ENCODE measurements at regions not wholly inside any gene's neighbourhood (a gene's known extent, or its start where the extent isn't known, plus 50 kb on each side); places are given as distances from the start of the nearest gene placed in this dataset.

- TF ChIP-seq REST (IDR thresholded peaks at IDR 0.05; ENCODE audit: low read depth), result no peak
- TF ChIP-seq ZBTB33 (IDR thresholded peaks at IDR 0.05; ENCODE audit: extremely low read depth, insufficient replicate concordance, low read length), result no peak
- no peak for TF ChIP-seq RAD21 (IDR thresholded peaks at IDR 0.05; ENCODE audit: low read depth)
- no peak for TF ChIP-seq SRF (IDR thresholded peaks at IDR 0.05; ENCODE audit: low read depth)
- TF ChIP-seq SIN3A (IDR thresholded peaks at IDR 0.05; ENCODE audit: low read depth), result no peak
- no peak for TF ChIP-seq FOSL1 (IDR thresholded peaks at IDR 0.05; ENCODE audit: low read depth)
- TF ChIP-seq MAX (IDR thresholded peaks at IDR 0.05), result no peak
- no peak for TF ChIP-seq ZFX (IDR thresholded peaks at IDR 0.05)
- TF ChIP-seq POLR2AphosphoS5 (IDR thresholded peaks at IDR 0.05; ENCODE audit: low read depth, low read length), result no peak
- no peak for TF ChIP-seq EZH2phosphoT487 (IDR thresholded peaks at IDR 0.05; ENCODE audit: borderline replicate concordance)
- H3K27me3 ChIP-seq (ENCODE audit: insufficient read depth, low read length), result no peaks in the 10 kb centered on the region
- H3K4me2 ChIP-seq (ENCODE audit: low read length), result no peak overlapping the region
- no peaks in the 10 kb centered on the region for H3K9me2 ChIP-seq (ENCODE audit: insufficient read depth)
- H3K4me1 ChIP-seq (ENCODE audit: control insufficient read depth in 1 of 2, insufficient read depth in 2 of 2, low read length in 2 of 2), result no peaks in the 10 kb centered on the region
- no peak overlapping the region for H3K9ac ChIP-seq (ENCODE audit: low read length)
- ChIA-PET CTCF (no interaction called here), POLR2A (no interaction called here), RAD21 (ENCODE audit: low non-redundant PET in 1 of 2, low total read pairs in 2 of 2, uncharacterized antibody in 2 of 2, unreplicated experiment in 2 of 2) (no interaction called here)
- BruUV-seq (replicated peaks), result no TSS peak
- DNase-seq (ENCODE audit: low read depth, low spot score) (no peak), ATAC-seq (no peak)
- H3K79me2 ChIP-seq (ENCODE audit: insufficient read depth, low read length), result no peaks in the 10 kb centered on the region
- H3K27ac ChIP-seq (ENCODE audit: low read depth, low read length), result no peak overlapping the region
- H3K9me3 ChIP-seq (ENCODE audit: control insufficient read depth in 1 of 2, insufficient read depth in 1 of 2, low read depth in 1 of 2, low read length in 2 of 2), result no peaks in the 10 kb centered on the region
- H3K36me3 ChIP-seq (ENCODE audit: control insufficient read depth in 1 of 2, insufficient read depth in 2 of 2, low read length in 2 of 2), result no peaks in the 10 kb centered on the region
- H2AFZ ChIP-seq (ENCODE audit: low read depth, low read length, poor library complexity, severe bottlenecking), result no peak overlapping the region
- intact Hi-C loops (cut with micrococcal nuclease), result no loop called here
- no peaks in the 10 kb centered on the region for H4K20me1 ChIP-seq (ENCODE audit: insufficient read depth)
- no peak overlapping the region for H3K4me3 ChIP-seq (replicated peaks in 1 of 2; ENCODE audit: low read depth in 1 of 2, low read length in 2 of 2)
Measured at GRCh38 chr3:147240581-147240980, 165.8 kb downstream of the ZIC4 start.
